SU-DHL-6 (cell line): ENCODE measurements at regions not wholly inside any gene's neighbourhood (a gene's known extent, or its start where the extent isn't known, plus 50 kb on each side); places are given as distances from the start of the nearest gene placed in this dataset.

ENCODE experiments used
- H2AFZ ChIP-seq: fragments of 200-600 bp; sonication (generic); 2 replicates; pipeline ENCODE4 v1.6.1; 2014; ENCODE audit warnings: low read depth, mild to moderate bottlenecking, moderate library complexity, mixed read lengths, antibody characterized with exemption, low read length; ENCODE audit not compliant: severe bottlenecking
- H3F3A ChIP-seq: fragments of 200-600 bp; shearing (Covaris generic); 2 replicates; pipeline ENCODE4 v1.6.0; 2016; ENCODE audit warnings: antibody characterized with exemption, mild to moderate bottlenecking; ENCODE audit not compliant: insufficient read depth
- H3K27ac ChIP-seq: fragments of 200-600 bp; sonication (generic); 2 replicates; pipeline ENCODE4 v1.5.1; 2016; ENCODE audit warnings: low read depth, mild to moderate bottlenecking, low read length, moderate library complexity, mixed read lengths
- H3K27me3 ChIP-seq: fragments of 200-600 bp; sonication (generic), shearing (Covaris generic); 2 replicates; pipeline ENCODE4 v1.6.0; 2014; ENCODE audit warnings: mild to moderate bottlenecking, low read length
- H3K36me3 ChIP-seq: fragments of 200-600 bp; sonication (generic); 2 replicates; pipeline ENCODE4 v1.6.1; 2014; ENCODE audit warnings: mild to moderate bottlenecking, low read length, mixed read lengths
- H3K4me2 ChIP-seq: fragments of 300-600, 200-600 bp; shearing (Covaris generic), sonication (generic); 2 replicates; pipeline ENCODE4 v1.6.0; 2014; ENCODE audit warnings: low read length, low read depth, mild to moderate bottlenecking; ENCODE audit not compliant: poor library complexity, severe bottlenecking
- H3K4me3 ChIP-seq: fragments of 200-600 bp; sonication (generic); 2 replicates; pipeline ENCODE4 v1.5.1; 2014; ENCODE audit warnings: antibody characterized with exemption, low read length, mild to moderate bottlenecking, mixed read lengths; ENCODE audit not compliant: insufficient read depth, poor library complexity, severe bottlenecking
- H3K79me2 ChIP-seq: fragments of 200-600 bp; sonication (generic); 2 replicates; pipeline ENCODE4 v1.6.1; 2014; ENCODE audit warnings: mild to moderate bottlenecking, low read length, moderate library complexity; ENCODE audit not compliant: insufficient read depth
- H3K9ac ChIP-seq: fragments of 200-600 bp; sonication (generic); 2 replicates; pipeline ENCODE4 v1.7.0; 2014; ENCODE audit warnings: mild to moderate bottlenecking, low read length
- H3K9me2 ChIP-seq: fragments of 200-600 bp; sonication (generic); replicated peaks from 2 replicates; pipeline ENCODE4 v1.6.1; 2014; ENCODE audit warnings: low read length; ENCODE audit not compliant: insufficient read depth
- H3K9me3 ChIP-seq: fragments of 200-600 bp; sonication (generic); 2 replicates; pipeline ENCODE4 v1.6.1; 2014; ENCODE audit warnings: low read length, mixed read lengths; ENCODE audit not compliant: insufficient read depth
- H4K20me1 ChIP-seq: fragments of 200-600 bp; sonication (generic); 2 replicates; pipeline ENCODE4 v1.6.1; 2014; ENCODE audit warnings: low read depth, mild to moderate bottlenecking, antibody characterized with exemption, low read length, moderate library complexity, mixed read lengths
- CTCF ChIP-seq: fragments of 200-600 bp; sonication (generic); IDR thresholded peaks from one replicate; pipeline ENCODE4 v1.5.1; 2017; ENCODE audit warnings: antibody characterized with exemption, mild to moderate bottlenecking, low read length, moderate library complexity; ENCODE audit not compliant: insufficient read depth, poor library complexity, severe bottlenecking
- EZH2phosphoT487 ChIP-seq: fragments of 200-600 bp; sonication (generic), shearing (Covaris generic); conservative IDR thresholded peaks from 2 replicates; pipeline ENCODE4 v1.6.1; 2018; ENCODE audit warnings: mild to moderate bottlenecking, antibody characterized with exemption, low read length, moderate library complexity, mixed read lengths

GRCh38 chr12:75882421-75882820 is 149.2 kb downstream of the PHLDA1 start:
- Histone ChIP-seq H3K4me3 (no peak overlapping the region), H4K20me1 (no peaks in the 10 kb centered on the region), H3K9ac (no peak overlapping the region), H3K36me3 (no peaks in the 10 kb centered on the region), H3K9me2 (no peaks in the 10 kb centered on the region), H3K27me3 (no peaks in the 10 kb centered on the region), H3K9me3 (no peaks in the 10 kb centered on the region), H3K79me2 (no peaks in the 10 kb centered on the region), H3F3A (no peaks in the 10 kb centered on the region), H2AFZ (no peak overlapping the region), H3K27ac (no peak overlapping the region), H3K4me2 (no peak overlapping the region)
- TF ChIP-seq EZH2phosphoT487 = no peak
- TF ChIP-seq CTCF = no peak

- no peaks in the 10 kb centered on the region for H3K9me2 ChIP-seq
- TF ChIP-seq CTCF = no peak
- TF ChIP-seq EZH2phosphoT487 = no peak
These were observed 149.7 kb downstream of the PHLDA1 start for GRCh38 chr12:75881920-75882319.

GRCh38 chr12:75877763-75878621 is 153.6 kb downstream of the PHLDA1 start:
- Histone ChIP-seq H3K36me3 (no peaks in the 10 kb centered on the region), H3K4me2 (no peak overlapping the region), H3K9me2 (no peaks in the 10 kb centered on the region), H3K4me3 (no peak overlapping the region), H3K9ac (no peak overlapping the region), H3K9me3 (no peaks in the 10 kb centered on the region), H2AFZ (no peak overlapping the region), H3K27ac (no peak overlapping the region), H3F3A (no peaks in the 10 kb centered on the region), H3K27me3 (no peaks in the 10 kb centered on the region), H3K79me2 (no peaks in the 10 kb centered on the region), H4K20me1 (no peaks in the 10 kb centered on the region)
- TF ChIP-seq EZH2phosphoT487 = no peak
- no peak for TF ChIP-seq CTCF

More at GRCh38 chr12:75881920-75882319, 149.7 kb downstream of the PHLDA1 start:
- Histone ChIP-seq H3K27ac (no peak overlapping the region), H3K9ac (no peak overlapping the region), H2AFZ (no peak overlapping the region), H3K36me3 (no peaks in the 10 kb centered on the region), H3K27me3 (no peaks in the 10 kb centered on the region), H3K79me2 (no peaks in the 10 kb centered on the region), H4K20me1 (no peaks in the 10 kb centered on the region), H3K4me3 (no peak overlapping the region), H3F3A (no peaks in the 10 kb centered on the region), H3K4me2 (no peak overlapping the region), H3K9me3 (no peaks in the 10 kb centered on the region)
